Gastrocnemius medialis (tissue), 4 donors: ENCODE measurements at regions not wholly inside any gene's neighbourhood (a gene's known extent, or its start where the extent isn't known, plus 50 kb on each side); places are given as distances from the start of the nearest gene placed in this dataset.

Experiments
- POLR2A ChIP-seq, 2 donors: fragments of 450-650 bp; IDR thresholded peaks; one replicate each; pipeline ENCODE4 v1.6.1; 2017; ENCODE audit warnings: antibody characterized with exemption in 2 of 2, mild to moderate bottlenecking in 2 of 2, moderate library complexity in 2 of 2
- TF ChIP-seq, protein P1 (sequence below), 5 experiments: fragments of 450-650 bp in 3 of 5; fragments of 200-600 bp in 2 of 5; sonication (generic) in 2 of 5; IDR thresholded peaks in 4 of 5; conservative IDR thresholded peaks in 1 of 5; 1 replicate in 4 of 5; 2 replicates in 1 of 5; pipeline ENCODE4 v1.5.1; 2016 to 2019; ENCODE audit warnings: antibody characterized with exemption in 5 of 5, mild to moderate bottlenecking in 3 of 5, moderate library complexity in 3 of 5

DNA sequence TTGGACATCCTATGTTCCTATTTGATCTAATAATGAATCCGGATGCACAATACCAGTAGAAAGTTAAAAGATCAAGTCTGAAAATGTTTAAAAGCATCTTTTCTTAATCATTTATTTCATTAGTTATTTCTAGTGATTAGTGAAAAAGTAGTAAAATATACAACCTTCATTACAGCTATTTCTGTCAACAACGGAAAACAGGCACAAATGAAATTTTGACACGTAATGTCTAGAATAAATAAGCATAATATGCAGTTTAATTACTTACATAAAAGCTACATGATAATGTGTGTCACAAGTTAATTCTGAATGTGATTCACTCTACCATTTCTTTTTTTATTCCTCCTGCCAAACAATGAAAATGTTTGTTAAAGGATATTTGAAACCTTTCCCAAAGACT lies 216.1 kb downstream of the MYCN start:
- TF ChIP-seq, protein P1, sequence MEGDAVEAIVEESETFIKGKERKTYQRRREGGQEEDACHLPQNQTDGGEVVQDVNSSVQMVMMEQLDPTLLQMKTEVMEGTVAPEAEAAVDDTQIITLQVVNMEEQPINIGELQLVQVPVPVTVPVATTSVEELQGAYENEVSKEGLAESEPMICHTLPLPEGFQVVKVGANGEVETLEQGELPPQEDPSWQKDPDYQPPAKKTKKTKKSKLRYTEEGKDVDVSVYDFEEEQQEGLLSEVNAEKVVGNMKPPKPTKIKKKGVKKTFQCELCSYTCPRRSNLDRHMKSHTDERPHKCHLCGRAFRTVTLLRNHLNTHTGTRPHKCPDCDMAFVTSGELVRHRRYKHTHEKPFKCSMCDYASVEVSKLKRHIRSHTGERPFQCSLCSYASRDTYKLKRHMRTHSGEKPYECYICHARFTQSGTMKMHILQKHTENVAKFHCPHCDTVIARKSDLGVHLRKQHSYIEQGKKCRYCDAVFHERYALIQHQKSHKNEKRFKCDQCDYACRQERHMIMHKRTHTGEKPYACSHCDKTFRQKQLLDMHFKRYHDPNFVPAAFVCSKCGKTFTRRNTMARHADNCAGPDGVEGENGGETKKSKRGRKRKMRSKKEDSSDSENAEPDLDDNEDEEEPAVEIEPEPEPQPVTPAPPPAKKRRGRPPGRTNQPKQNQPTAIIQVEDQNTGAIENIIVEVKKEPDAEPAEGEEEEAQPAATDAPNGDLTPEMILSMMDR (IDR thresholded peaks at IDR 0.05 in 4 of 5, conservative IDR thresholded peaks at IDR 0.05 in 1 of 5), result no peak
- no peak for TF ChIP-seq POLR2A (IDR thresholded peaks at IDR 0.05)
